A204.1 (cell line): ENCODE measurements at regions not wholly inside any gene's neighbourhood (a gene's known extent, or its start where the extent isn't known, plus 50 kb on each side); places are given as distances from the start of the nearest gene placed in this dataset.

ENCODE experiments used
- FAIRE-seq: peaks from 2 replicates; lab custom pipeline; 2012; peaks lifted over from hg19 to GRCh38; lab: Jason Lieb, UNC

GRCh38 chr10:65531545-65531944 is 1394.3 kb upstream of the LRRTM3 start:
- no peak for FAIRE-seq

- FAIRE-seq: no peak
Observed at GRCh38 chr10:65534771-65535170, 1391.1 kb upstream of the LRRTM3 start.

- FAIRE-seq: no peak
Observed at GRCh38 chr10:65544756-65545155, 1381.1 kb upstream of the LRRTM3 start.

GRCh38 chr10:65548001-65548400 is 1377.8 kb upstream of the LRRTM3 start:
- FAIRE-seq: no peak

GRCh38 chr10:65550761-65551160 is 1375.1 kb upstream of the LRRTM3 start:
- FAIRE-seq: no peak

- FAIRE-seq: no peak
Observed at GRCh38 chr10:65555192-65555591, 1370.6 kb upstream of the LRRTM3 start.

- FAIRE-seq: no peak
Observed at GRCh38 chr10:65556006-65556405, 1369.8 kb upstream of the LRRTM3 start.

GRCh38 chr10:65559369-65559768 is 1366.5 kb upstream of the LRRTM3 start:
- no peak for FAIRE-seq

GRCh38 chr10:65565246-65565645 is 1360.6 kb upstream of the LRRTM3 start:
- FAIRE-seq: no peak

GRCh38 chr10:65566906-65567305 is 1358.9 kb upstream of the LRRTM3 start:
- FAIRE-seq: no peak

- no peak for FAIRE-seq
Observed at GRCh38 chr10:65570143-65571010, 1355.5 kb upstream of the LRRTM3 start.

- no peak for FAIRE-seq
Observed at GRCh38 chr10:65571011-65571570, 1354.7 kb upstream of the LRRTM3 start.

GRCh38 chr10:65581426-65582026 is 1344.3 kb upstream of the LRRTM3 start:
- FAIRE-seq: no peak

- no peak for FAIRE-seq
Observed at GRCh38 chr10:65602182-65602865, 1323.5 kb upstream of the LRRTM3 start.

- no peak for FAIRE-seq
Observed at GRCh38 chr10:65611592-65611991, 1314.2 kb upstream of the LRRTM3 start.

GRCh38 chr10:65614956-65615565 is 1310.8 kb upstream of the LRRTM3 start:
- no peak for FAIRE-seq

- FAIRE-seq: no peak
Observed at GRCh38 chr10:65618126-65618525, 1307.7 kb upstream of the LRRTM3 start.

GRCh38 chr10:65620404-65621048 is 1305.3 kb upstream of the LRRTM3 start:
- FAIRE-seq: no peak

GRCh38 chr10:65622608-65623007 is 1303.2 kb upstream of the LRRTM3 start:
- no peak for FAIRE-seq

GRCh38 chr10:65628493-65629139 is 1297.2 kb upstream of the LRRTM3 start:
- no peak for FAIRE-seq

- no peak for FAIRE-seq
Observed at GRCh38 chr10:65660006-65660405, 1265.8 kb upstream of the LRRTM3 start.
